SU-DHL-6 (cell line): ENCODE measurements at regions not wholly inside any gene's neighbourhood (a gene's known extent, or its start where the extent isn't known, plus 50 kb on each side); places are given as distances from the start of the nearest gene placed in this dataset.

Experiments used
- H2AFZ ChIP-seq: fragments of 200-600 bp; sonication (generic); 2 replicates; pipeline ENCODE4 v1.6.1; 2014; ENCODE audit warnings: low read depth, mild to moderate bottlenecking, moderate library complexity, mixed read lengths, antibody characterized with exemption, low read length; ENCODE audit not compliant: severe bottlenecking
- H3F3A ChIP-seq: fragments of 200-600 bp; shearing (Covaris generic); 2 replicates; pipeline ENCODE4 v1.6.0; 2016; ENCODE audit warnings: antibody characterized with exemption, mild to moderate bottlenecking; ENCODE audit not compliant: insufficient read depth
- H3K27ac ChIP-seq: fragments of 200-600 bp; sonication (generic); 2 replicates; pipeline ENCODE4 v1.5.1; 2016; ENCODE audit warnings: low read depth, mild to moderate bottlenecking, low read length, moderate library complexity, mixed read lengths
- H3K27me3 ChIP-seq: fragments of 200-600 bp; sonication (generic), shearing (Covaris generic); 2 replicates; pipeline ENCODE4 v1.6.0; 2014; ENCODE audit warnings: mild to moderate bottlenecking, low read length
- H3K36me3 ChIP-seq: fragments of 200-600 bp; sonication (generic); 2 replicates; pipeline ENCODE4 v1.6.1; 2014; ENCODE audit warnings: mild to moderate bottlenecking, low read length, mixed read lengths
- H3K4me2 ChIP-seq: fragments of 300-600, 200-600 bp; shearing (Covaris generic), sonication (generic); 2 replicates; pipeline ENCODE4 v1.6.0; 2014; ENCODE audit warnings: low read length, low read depth, mild to moderate bottlenecking; ENCODE audit not compliant: poor library complexity, severe bottlenecking
- H3K4me3 ChIP-seq: fragments of 200-600 bp; sonication (generic); 2 replicates; pipeline ENCODE4 v1.5.1; 2014; ENCODE audit warnings: antibody characterized with exemption, low read length, mild to moderate bottlenecking, mixed read lengths; ENCODE audit not compliant: insufficient read depth, poor library complexity, severe bottlenecking
- H3K79me2 ChIP-seq: fragments of 200-600 bp; sonication (generic); 2 replicates; pipeline ENCODE4 v1.6.1; 2014; ENCODE audit warnings: mild to moderate bottlenecking, low read length, moderate library complexity; ENCODE audit not compliant: insufficient read depth
- H3K9ac ChIP-seq: fragments of 200-600 bp; sonication (generic); 2 replicates; pipeline ENCODE4 v1.7.0; 2014; ENCODE audit warnings: mild to moderate bottlenecking, low read length
- H3K9me2 ChIP-seq: fragments of 200-600 bp; sonication (generic); replicated peaks from 2 replicates; pipeline ENCODE4 v1.6.1; 2014; ENCODE audit warnings: low read length; ENCODE audit not compliant: insufficient read depth
- H3K9me3 ChIP-seq: fragments of 200-600 bp; sonication (generic); 2 replicates; pipeline ENCODE4 v1.6.1; 2014; ENCODE audit warnings: low read length, mixed read lengths; ENCODE audit not compliant: insufficient read depth
- H4K20me1 ChIP-seq: fragments of 200-600 bp; sonication (generic); 2 replicates; pipeline ENCODE4 v1.6.1; 2014; ENCODE audit warnings: low read depth, mild to moderate bottlenecking, antibody characterized with exemption, low read length, moderate library complexity, mixed read lengths
- CTCF ChIP-seq: fragments of 200-600 bp; sonication (generic); IDR thresholded peaks from one replicate; pipeline ENCODE4 v1.5.1; 2017; ENCODE audit warnings: antibody characterized with exemption, mild to moderate bottlenecking, low read length, moderate library complexity; ENCODE audit not compliant: insufficient read depth, poor library complexity, severe bottlenecking
- EZH2phosphoT487 ChIP-seq: fragments of 200-600 bp; sonication (generic), shearing (Covaris generic); conservative IDR thresholded peaks from 2 replicates; pipeline ENCODE4 v1.6.1; 2018; ENCODE audit warnings: mild to moderate bottlenecking, antibody characterized with exemption, low read length, moderate library complexity, mixed read lengths

- Histone ChIP-seq H3K9ac (no peak overlapping the region), H3K9me3 (no peaks in the 10 kb centered on the region), H3K27me3 (no peaks in the 10 kb centered on the region), H3K27ac (no peak overlapping the region), H3K9me2 (no peaks in the 10 kb centered on the region), H3K79me2 (no peaks in the 10 kb centered on the region), H3K4me3 (no peak overlapping the region), H2AFZ (no peak overlapping the region), H3K4me2 (no peak overlapping the region), H3K36me3 (no peaks in the 10 kb centered on the region), H4K20me1 (no peaks in the 10 kb centered on the region), H3F3A (no peaks in the 10 kb centered on the region)
- no peak for TF ChIP-seq EZH2phosphoT487
- TF ChIP-seq CTCF, result no peak
These were observed 86.5 kb downstream of the ACKR3 start for GRCh38 chr2:236656166-236656565.

- H3K9me3 ChIP-seq, result no peaks in the 10 kb centered on the region
- H3K9ac ChIP-seq, result no peak overlapping the region
- no peak overlapping the region for H3K27ac ChIP-seq
- no peaks in the 10 kb centered on the region for H3K9me2 ChIP-seq
- no peak overlapping the region for H3K4me2 ChIP-seq
- no peaks in the 10 kb centered on the region for H3K27me3 ChIP-seq
- TF ChIP-seq EZH2phosphoT487, result no peak
- no peak for TF ChIP-seq CTCF
- no peaks in the 10 kb centered on the region for H3F3A ChIP-seq
- H3K4me3 ChIP-seq, result no peak overlapping the region
- H2AFZ ChIP-seq, result no peak overlapping the region
- no peaks in the 10 kb centered on the region for H3K36me3 ChIP-seq
- no peaks in the 10 kb centered on the region for H4K20me1 ChIP-seq
- no peaks in the 10 kb centered on the region for H3K79me2 ChIP-seq
These were observed 87.1 kb downstream of the ACKR3 start for GRCh38 chr2:236656721-236657120.

- no peaks in the 10 kb centered on the region for H3K9me2 ChIP-seq
- no peak overlapping the region for H3K4me3 ChIP-seq
- no peaks in the 10 kb centered on the region for H3K9me3 ChIP-seq
- H3K79me2 ChIP-seq, result no peaks in the 10 kb centered on the region
- no peak overlapping the region for H3K27ac ChIP-seq
- no peaks in the 10 kb centered on the region for H4K20me1 ChIP-seq
- no peaks in the 10 kb centered on the region for H3K27me3 ChIP-seq
- no peak overlapping the region for H2AFZ ChIP-seq
- H3K4me2 ChIP-seq, result no peak overlapping the region
- no peak for TF ChIP-seq EZH2phosphoT487
- no peak for TF ChIP-seq CTCF
- no peaks in the 10 kb centered on the region for H3K36me3 ChIP-seq
- H3K9ac ChIP-seq, result no peak overlapping the region
- H3F3A ChIP-seq, result no peaks in the 10 kb centered on the region
These were observed 87.6 kb downstream of the ACKR3 start for GRCh38 chr2:236657215-236657614.

GRCh38 chr2:236657801-236658200 lies 88.2 kb downstream of the ACKR3 start:
- Histone ChIP-seq H3K9me3 (no peaks in the 10 kb centered on the region), H3F3A (no peaks in the 10 kb centered on the region), H3K4me3 (no peak overlapping the region), H2AFZ (no peak overlapping the region), H3K36me3 (no peaks in the 10 kb centered on the region), H3K9ac (no peak overlapping the region), H3K27ac (no peak overlapping the region), H3K79me2 (no peaks in the 10 kb centered on the region), H3K4me2 (no peak overlapping the region), H3K27me3 (no peaks in the 10 kb centered on the region), H4K20me1 (no peaks in the 10 kb centered on the region), H3K9me2 (no peaks in the 10 kb centered on the region)
- no peak for TF ChIP-seq EZH2phosphoT487
- TF ChIP-seq CTCF, result no peak
